ENCODE measurements at regions not wholly inside any gene's neighbourhood (a gene's known extent, or its start where the extent isn't known, plus 50 kb on each side); places are given as distances from the start of the nearest gene placed in this dataset.

DNA sequence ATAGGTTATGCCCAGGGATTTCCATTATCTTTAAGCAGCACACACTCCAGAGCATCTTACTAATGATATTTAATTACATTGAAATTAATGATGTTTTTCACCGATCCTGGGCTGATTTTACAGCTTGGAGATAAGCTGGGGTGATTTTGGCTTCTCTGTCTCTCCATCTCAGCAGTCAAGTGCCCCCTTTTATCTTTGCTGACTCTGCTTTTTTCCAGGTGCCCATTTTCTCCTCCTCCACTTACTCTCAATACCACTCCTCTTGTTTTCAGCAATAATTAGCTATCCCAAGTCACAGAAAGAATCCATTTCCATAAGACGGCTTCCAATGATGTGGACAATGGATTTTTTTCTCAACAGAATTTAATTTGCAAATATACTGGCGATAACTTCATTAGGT, 266.7 kb downstream of the GBA3 start:
- DNase-seq (ENCODE audit: low read depth in 2 of 2) = no peak

DNA sequence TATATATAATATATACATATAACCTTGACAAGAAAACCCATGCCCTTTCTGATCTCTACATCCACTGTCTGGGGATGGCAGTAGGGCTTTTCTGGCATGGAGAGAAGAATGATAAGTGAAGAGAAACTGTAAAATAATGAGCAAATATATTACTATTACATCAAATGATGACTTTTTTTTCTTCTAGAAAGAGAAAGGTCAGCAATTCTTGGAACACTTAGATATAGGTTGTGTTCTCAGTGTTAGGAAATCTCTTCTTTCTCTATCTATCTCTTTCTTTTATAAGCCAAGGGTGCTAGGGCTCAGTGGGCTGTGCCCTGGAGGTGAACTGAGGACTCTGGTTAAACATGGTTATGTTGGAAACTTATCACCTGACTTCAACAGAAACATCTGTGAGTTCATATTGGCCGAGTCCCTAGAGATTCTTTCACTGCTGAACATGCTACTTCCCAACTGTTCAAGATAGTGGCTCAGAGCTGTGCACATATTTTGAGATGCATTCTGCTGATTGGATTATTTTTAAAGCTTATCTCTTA, 265.1 kb downstream of the GBA3 start:
- no peak for DNase-seq (ENCODE audit: low read depth in 2 of 2)

DNA sequence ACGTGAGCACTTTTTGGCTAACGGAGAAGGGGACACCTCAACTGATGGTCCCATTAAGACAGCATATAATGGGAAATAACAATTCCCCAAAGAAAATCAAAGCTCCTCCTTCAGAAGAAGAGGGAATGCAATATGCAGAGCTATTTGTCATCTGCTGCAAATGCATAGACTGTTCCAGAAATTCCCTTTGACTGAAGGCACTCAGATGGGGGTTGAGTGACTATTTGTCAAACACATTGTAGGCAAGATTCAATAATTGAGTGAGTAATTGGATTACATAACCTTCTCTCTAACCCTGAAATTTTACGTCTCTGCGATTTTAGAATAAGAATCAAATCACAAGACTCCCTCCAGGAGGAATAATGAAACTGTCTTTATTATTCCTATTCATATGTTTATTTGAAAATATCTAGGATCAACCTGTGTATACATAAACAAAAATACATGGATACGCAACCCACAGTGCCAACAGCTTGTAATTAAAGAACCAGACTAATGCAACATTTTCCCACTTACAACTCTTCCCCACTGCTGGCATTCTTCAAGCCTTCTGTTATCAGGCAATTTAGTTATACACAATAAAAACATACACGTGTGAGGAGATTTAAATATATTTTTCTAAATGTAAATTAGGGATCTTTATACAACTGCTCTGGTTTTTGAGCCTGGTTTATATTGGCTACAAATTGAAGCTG, 256.6 kb downstream of the GBA3 start:
- DNase-seq (ENCODE audit: low read depth in 2 of 2) = no peak

DNA sequence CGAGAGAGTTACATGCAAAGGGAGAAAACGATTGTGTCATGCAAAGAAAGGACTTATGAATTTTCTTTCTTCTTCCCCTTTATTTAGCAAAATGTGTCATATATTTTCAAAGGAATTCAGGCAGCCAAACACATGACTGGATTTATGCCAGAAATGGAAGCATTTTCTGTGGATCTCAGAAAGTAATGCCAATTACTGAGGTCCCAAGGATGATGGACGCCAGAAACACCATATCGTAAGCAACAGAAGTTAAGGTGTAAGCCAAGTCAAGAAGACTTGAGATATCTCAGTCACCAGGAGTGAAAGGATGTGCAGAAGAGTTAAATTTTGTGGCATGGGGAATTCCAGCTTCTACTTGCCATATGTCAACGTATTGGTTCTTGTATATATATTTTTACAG, 255.1 kb downstream of the GBA3 start:
- DNase-seq (ENCODE audit: low read depth in 2 of 2) = no peak

DNA sequence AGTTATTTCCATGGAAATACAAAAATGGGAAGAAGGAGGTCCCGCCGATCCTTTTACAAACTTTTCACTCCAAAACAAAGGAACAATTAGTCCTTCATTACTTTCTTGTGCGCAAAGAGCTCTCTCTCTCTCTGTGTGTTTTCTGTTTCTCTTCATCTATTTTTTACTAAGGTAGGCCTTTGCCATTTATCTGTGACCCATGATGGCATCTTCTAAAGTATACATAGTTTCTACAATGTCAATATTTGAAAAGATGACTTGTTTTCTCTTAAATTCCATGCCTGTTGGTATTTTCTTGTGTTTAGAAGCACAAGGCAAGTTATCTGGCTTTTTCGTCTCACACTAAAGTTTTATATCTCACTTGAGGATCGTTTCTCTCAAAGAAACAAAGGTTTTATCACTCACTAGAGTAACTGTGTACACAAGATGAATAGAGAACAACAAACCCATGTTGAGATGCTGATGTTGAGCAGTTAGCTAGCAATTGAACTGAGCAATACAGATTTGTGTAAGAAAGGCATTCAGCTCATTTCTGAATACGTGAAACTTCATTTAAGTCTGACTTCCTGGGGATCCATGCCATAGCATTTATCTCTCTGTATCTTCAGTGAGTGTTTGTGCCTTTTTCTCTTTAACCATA, 250.3 kb downstream of the GBA3 start:
- no peak for DNase-seq (ENCODE audit: low read depth in 2 of 2)

DNA sequence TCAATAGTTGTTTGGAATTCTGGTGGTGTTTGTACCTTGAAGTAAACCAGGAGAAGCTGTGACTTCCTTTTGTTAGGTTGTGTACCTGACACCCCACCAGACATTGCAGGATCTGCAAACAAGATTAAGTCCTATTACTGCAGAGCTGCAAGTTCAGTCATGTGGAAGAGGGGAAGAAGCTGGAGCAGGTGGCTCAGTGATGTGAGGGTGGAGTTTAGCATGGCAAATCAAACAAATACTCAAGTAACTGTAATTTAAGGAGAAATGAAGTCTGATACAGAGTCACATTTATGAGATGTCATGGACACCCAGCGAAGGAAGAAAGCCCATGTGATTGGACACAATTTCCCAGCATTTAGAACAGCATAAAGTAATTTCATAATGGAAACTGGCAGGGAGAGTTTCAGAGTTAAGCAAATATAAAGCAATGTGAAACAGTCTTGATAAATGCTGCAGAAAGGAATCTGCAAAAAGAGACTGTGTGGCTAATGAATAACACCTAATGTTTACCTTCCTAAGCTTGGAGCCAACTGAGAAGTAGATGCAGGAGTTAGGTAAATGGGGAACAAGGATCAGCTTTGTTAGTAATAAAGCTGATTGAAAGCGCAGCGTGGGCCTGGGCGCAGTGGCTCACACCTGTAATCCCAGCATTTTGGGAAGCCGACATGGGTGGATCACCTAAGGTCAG, 249.1 kb downstream of the GBA3 start:
- DNase-seq (ENCODE audit: low read depth in 2 of 2) = no peak

DNA sequence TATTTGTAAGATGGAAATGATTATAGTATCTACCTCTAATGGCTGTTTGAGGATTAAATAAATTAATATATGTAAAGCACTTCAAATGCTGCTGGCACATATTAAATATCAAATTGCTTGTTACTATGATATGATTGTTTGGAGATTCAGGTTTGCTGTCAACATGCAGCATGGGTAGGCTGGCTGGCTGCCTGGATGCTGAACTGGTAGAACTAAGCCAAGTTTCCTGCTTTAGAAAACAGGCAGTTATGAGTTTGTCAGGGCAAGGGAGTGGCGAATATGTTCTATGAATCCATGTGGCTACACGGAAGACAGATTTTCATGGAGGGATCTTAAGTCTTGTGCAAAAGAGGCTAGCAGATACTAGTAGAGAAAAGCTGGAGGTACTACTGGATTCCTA, 239.6 kb downstream of the GBA3 start:
- no peak for DNase-seq (ENCODE audit: low read depth in 2 of 2)

DNA sequence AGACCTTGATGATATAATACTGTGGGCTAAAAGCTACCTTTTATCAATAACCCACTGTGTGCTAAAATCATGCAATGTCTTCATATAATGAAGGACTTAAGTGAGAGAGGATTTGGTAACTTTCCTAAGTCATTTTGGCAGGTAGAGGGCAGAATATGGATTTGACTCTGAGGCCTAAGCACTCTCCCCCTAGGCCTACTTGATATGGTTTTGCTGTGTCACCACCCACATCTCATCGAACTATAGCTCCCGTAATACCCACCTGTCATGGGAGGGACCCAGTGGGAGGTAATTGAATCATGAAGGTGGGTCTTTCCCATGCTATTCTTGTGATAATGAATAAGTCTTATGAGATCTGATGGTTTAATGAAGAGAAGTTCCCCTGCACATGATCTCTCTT, 229.7 kb downstream of the GBA3 start:
- DNase-seq (ENCODE audit: low read depth in 2 of 2) = no peak

DNA sequence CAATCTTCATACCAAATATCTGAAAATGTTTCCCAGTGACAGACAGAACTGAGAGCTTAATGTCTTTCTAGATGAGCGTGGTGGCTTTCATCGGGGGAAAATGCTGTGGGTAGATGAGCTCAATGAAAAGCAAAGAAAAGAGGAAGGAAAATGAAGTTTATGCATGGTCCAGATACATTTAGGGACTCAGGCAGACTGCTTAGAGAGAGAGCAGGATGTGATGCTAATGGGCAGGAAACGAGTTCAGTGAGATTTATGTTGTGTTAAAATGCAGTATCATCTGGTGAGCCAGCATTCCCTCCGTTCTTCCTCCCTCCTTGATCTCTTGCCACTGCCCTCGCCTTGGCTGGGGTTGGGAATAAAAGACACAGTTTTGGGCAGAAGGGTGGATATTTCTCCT, 229.2 kb downstream of the GBA3 start:
- DNase-seq (ENCODE audit: low read depth in 2 of 2) = no peak

DNA sequence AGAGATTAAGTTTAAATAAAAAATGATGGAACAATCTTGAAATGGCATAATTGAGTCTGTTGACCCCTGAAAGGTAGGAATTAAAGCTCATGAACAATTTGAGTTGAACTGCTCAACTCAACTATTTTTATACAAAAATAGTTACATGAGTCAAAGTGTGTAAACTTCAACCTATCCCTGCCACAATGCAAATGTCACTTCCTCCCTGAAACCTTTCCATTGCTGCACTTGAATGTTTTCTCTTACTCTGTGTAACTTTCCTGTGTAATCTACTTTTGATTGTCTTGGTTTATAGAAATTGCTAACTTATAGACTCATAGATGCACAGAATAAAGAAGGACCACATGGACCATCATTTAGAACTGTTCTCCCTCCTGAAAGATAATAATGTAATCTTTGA, 218.5 kb downstream of the GBA3 start:
- no peak for DNase-seq (ENCODE audit: low read depth in 2 of 2)

DNA sequence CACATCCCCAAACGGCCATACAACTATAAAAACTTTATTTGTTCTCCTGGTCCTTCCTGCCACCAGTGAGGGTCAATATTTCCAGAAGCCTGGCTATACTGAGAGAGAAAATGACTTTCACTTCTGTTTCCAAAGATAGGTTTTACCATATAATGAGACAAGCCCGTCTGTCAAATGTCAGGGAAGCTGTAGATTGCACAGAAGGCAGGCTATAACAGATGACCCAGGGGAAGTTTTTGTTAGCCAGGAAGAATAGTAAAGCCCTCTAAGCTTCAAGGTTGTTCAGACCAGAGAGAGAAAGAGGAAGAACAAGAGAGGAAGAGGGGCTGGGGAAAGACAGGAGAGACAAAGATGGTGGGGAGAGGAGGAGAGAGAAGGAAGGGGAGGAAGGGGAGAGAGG, 217.5 kb downstream of the GBA3 start:
- DNase-seq (ENCODE audit: low read depth in 2 of 2) = no peak

DNA sequence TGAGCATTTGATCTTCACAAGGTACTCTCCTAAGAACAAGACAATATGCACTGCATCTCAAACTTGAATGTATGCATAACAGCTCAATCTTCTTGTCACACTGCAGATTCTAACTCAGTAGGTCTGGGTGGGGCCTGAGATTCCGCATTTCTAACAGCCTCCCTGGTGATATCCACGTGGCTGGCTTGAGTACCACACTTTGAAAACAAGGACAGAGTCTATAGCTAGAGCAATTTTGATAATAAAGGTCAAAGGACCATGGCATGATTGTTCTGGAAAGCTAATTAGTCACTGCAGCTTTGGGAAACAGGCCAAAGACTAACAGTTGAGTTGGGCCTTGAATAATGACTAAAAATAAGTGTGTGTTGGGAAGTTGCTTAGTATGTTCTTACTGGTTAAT, 213.3 kb downstream of the GBA3 start:
- no peak for DNase-seq (ENCODE audit: low read depth in 2 of 2)

DNA sequence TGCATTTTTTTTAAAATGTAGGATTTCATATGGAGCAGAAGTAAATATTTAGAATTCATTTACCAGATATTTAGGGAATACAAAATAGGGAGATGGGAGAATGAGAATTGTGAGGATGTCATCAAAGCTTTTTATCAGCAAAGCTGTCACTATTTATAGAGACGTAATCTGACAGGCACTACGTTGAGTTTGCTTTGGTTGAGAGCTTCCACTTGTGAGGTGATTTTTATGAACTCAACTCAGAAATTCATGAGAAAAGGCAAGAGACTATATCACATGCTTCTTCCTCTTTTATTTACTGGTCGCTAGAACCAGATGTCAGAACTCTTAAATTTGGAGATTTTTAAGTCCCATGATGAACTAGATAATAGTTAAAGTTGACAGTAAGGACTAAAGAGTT, 211.2 kb downstream of the GBA3 start:
- no peak for DNase-seq (ENCODE audit: low read depth in 2 of 2)

DNA sequence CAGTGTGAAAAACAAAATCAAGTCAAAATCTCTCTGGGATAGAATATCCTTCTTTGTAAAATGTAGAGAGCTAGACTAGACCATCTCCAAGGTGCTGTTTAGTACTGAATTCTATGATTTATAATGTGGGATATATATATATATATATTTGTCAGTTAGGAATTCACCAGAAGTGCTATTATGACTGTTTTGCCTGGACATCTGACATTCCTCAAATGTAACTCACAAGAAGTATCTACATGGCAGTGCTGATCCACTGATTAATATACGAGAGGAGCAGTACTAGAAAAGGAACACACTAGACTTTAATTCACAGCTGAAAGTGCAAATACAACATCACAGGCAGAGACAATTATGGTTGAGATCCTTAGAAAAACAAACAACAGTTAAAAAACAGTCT, 208.9 kb downstream of the GBA3 start:
- no peak for DNase-seq (ENCODE audit: low read depth in 2 of 2)

DNA sequence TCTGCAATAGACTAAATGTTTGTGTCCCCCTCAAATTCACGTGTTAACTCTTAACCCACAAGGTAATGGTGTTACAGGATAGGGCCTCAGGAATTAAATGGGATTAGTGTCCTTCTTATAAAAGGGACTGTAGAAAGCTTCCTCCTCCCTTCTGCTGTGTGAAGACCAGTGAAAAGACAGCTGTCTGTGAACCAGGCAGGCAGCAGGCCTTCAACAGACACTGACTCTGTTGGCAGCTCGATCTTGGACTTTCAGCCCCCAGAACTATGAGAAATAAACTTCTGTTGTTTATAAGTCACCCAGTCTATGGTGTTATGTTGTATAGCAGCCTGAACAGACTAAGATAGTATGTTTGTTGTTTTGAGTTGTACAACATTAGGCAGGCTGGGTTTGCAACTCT, 208.1 kb downstream of the GBA3 start:
- DNase-seq (ENCODE audit: low read depth in 2 of 2) = no peak

DNA sequence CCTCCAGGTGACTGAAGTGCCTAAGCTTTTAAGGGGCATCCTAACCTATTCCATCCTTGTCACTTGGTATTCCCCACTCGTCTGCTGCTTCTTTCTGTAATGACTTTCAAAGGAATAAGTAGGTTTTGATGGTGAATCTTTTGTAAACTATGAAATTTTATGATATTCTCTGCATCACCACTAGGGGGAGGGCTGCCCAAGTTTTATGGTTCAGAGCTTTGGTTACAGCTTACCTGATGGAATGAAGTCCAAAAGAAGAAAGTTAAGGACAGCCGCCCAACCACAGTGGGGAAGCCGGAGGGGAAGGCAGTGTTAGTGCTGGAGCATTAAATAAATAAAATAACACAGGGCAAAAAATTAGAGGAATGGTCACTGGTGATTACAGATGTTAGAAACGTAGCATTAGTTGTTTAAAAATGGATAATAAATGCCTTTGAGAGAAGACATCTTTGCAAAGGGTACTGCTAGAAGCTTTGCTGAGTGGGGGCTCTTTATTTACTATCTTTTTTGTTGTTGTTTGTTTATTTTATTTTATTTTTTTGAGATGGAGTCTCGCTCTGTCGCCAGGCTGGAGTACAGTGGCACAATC, 204.9 kb downstream of the GBA3 start:
- DNase-seq (ENCODE audit: low read depth in 2 of 2) = peak in 1 of 2 donors; percentile 6

DNA sequence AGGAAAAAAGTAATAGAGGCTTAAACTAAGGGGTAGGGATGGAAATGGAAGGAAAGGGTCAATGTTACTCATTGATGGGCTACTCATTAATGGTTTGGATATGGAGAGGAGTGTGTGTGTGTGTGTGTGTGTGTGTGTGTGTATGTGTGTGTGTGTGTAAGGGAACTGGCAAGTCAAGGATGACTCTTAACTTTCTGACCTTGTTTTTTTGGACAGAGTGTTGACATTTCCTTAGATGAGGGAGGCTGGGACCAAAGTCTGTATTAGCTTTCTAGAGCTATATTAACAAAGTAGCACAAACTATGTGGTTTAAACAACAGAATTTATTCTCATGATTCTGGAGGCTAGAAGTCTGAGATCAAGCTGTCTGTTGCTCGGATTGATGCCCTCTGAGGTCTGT, 202.7 kb downstream of the GBA3 start:
- DNase-seq (ENCODE audit: low read depth in 2 of 2) = no peak

DNA sequence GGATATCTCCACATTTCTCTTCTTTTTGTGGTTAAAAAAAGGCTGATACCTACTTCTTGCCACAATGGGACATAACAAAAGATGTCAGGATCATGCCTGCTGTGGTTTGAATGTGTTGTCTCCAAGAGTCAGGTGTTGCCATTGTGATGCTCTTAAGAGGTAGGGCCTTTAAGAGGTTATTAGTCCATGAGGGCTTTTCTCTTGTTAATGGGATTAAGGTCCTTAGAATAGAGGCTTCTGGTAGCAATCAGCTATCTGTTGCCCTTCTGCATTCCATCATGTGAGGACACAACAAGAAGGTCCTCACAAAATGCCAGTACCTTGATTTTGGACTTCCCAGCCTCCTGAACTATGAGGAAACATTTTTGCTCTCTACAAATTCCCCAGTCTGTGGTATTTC, 191.4 kb downstream of the GBA3 start:
- DNase-seq (ENCODE audit: low read depth in 2 of 2) = no peak

DNA sequence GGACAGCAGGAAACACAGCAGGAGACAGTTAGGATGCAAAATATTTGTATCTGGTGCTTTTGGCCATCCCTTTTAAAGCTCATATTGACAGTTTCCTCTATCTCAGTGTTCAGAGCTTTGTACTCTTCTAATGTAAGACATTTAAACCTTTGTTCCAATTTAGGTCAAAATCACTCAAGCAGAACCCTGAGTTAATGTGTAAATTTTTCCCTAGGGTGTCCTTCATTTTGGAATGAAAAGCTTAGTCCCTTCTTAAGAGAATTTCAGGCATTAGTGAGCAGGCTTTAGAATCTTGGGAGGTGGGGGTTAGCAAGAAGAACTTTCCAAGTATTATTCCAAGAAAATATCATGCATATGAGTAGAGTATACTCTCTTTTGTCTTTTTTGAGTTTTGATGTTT, 188.7 kb downstream of the GBA3 start:
- DNase-seq (ENCODE audit: low read depth in 2 of 2) = no peak

DNA sequence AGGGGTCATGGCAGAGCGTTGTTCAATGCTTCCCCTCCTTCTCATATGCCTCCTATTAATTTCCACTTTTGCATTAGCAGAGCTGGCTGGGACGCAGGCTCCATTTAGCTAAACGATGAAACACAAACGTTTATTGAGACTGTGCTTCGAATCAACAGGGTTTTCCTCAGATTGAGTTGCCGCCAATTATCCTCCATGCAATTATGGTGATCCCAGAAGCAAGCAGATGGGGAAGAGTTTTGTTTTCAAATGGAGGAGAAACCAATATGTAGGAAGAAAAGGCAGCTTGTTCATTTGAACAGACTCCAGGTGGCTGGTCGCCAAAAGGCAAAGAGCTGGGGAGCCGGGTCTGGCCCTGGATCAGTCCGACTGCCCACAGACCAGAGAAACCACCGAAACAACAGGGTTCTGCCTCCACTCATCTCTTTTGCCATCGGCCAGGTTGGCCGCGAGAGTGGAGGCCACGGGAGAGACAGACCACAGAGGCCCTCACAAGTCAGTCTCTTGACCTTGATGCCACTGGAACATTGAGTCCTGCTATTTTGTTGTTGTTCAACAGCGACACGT, 184.8 kb downstream of the GBA3 start:
- no peak for DNase-seq (ENCODE audit: low read depth in 2 of 2)

DNA sequence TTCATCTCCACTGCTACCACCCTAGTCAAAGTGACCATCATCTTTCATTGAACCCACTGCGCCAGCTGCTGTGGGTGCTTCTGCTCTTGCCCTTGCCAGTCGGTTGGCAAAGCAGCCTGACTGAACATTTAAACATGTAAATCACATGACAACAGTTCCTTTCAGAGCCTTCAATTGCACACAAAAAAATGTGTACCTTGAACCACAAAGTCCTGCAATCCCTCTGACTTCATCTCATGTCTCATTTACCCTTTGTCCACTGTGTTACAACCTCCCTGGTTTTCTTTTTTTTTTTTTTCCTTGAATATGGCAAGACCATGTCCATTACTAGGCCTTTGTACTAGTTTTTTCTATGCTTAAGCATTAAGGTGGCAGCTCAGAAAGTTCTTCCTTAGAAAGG, 183.5 kb downstream of the GBA3 start:
- no peak for DNase-seq (ENCODE audit: low read depth in 2 of 2)

DNA sequence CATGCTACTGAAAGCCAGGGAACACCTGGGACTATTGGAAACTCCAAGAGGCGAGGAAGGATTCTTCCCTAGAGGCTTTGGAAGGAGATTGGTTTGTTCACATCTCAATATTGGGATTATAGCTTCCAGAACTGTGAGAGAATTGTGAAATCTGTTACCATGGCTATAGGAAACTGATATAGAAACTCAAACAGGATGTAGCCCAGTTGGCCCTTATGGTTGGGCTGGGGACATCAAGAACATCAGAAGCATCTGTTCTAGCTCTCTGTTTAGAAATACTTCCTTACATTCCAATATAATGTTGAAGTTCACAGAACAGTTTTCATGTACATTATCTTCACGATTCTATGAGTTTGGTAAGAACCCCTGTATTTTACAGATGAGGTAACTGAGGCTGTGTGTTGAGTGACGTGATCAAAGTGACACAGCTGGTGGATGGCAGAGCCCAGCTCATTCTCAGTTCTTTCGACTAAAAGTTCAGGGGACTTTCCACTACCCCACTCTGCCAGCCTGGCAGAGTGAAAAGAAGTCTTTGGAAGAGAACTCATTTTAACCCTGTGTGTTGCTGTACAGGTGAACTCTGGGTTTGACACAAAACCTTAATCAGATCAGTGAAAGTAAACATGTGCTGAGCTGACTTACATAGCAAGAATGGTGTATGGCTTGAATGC, 183.0 kb downstream of the GBA3 start:
- no peak for DNase-seq (ENCODE audit: low read depth in 2 of 2)

Measured in stimulated activated CD4-positive, alpha-beta T cell treated with anti-CD3 and anti-CD28 coated beads, Interleukin-15, amount 100 ng/mL, for 48 hours (primary cell).